ENCODE measurements at regions not wholly inside any gene's neighbourhood (a gene's known extent, or its start where the extent isn't known, plus 50 kb on each side); places are given as distances from the start of the nearest gene placed in this dataset.
A peak's percentile ranks its signal among the peaks of the same experiment; 100 is the strongest.

GRCh38 chr1:217253985-217254384 is 376.9 kb downstream of the GPATCH2 start:
- DNase-seq (ENCODE audit: low spot score): no peak

GRCh38 chr1:217253351-217253750 is 377.5 kb downstream of the GPATCH2 start:
- Histone ChIP-seq H3K27ac (no peak overlapping the region), H3K4me3 (no peak overlapping the region)
- no peak for TF ChIP-seq CTCF (IDR thresholded peaks at IDR 0.05)
- DNase-seq (ENCODE audit: low spot score): no peak

More at GRCh38 chr1:217253985-217254384, 376.9 kb downstream of the GPATCH2 start:
- Histone ChIP-seq H3K4me3 (no peak overlapping the region), H3K27ac (no peak overlapping the region)
- TF ChIP-seq CTCF (IDR thresholded peaks at IDR 0.05): no peak

- TF ChIP-seq CTCF (IDR thresholded peaks at IDR 0.05): no peak
- Histone ChIP-seq H3K4me3 (no peak overlapping the region), H3K27ac (no peak overlapping the region)
- no peak for DNase-seq (ENCODE audit: low spot score)
Measured at GRCh38 chr1:217251121-217251520, 379.8 kb downstream of the GPATCH2 start.

- DNase-seq (ENCODE audit: low spot score): no peak
- TF ChIP-seq CTCF (IDR thresholded peaks at IDR 0.05): no peak
- no peak overlapping the region for H3K27ac ChIP-seq
Measured at GRCh38 chr1:217249857-217250256, 381.0 kb downstream of the GPATCH2 start.

GRCh38 chr1:217244971-217245370 is 385.9 kb downstream of the GPATCH2 start:
- Histone ChIP-seq H3K4me3 (no peak overlapping the region), H3K27ac (peak overlapping the region; percentile 1 to 75)
- DNase-seq (ENCODE audit: low spot score): no peak
- TF ChIP-seq CTCF (IDR thresholded peaks at IDR 0.05): no peak

More at GRCh38 chr1:217249857-217250256, 381.0 kb downstream of the GPATCH2 start:
- no peak overlapping the region for H3K4me3 ChIP-seq

- Histone ChIP-seq H3K27ac (no peak overlapping the region), H3K4me3 (no peak overlapping the region)
- no peak for DNase-seq (ENCODE audit: low spot score)
- TF ChIP-seq CTCF (IDR thresholded peaks at IDR 0.05): no peak
Measured at GRCh38 chr1:217240656-217241055, 390.2 kb downstream of the GPATCH2 start.

- no peak for TF ChIP-seq CTCF (IDR thresholded peaks at IDR 0.05)
- no peak overlapping the region for H3K4me3 ChIP-seq
- no peak overlapping the region for H3K27ac ChIP-seq
- no peak for DNase-seq (ENCODE audit: low spot score)
Measured at GRCh38 chr1:217238945-217239344, 391.9 kb downstream of the GPATCH2 start.
